ENCODE measurements at regions not wholly inside any gene's neighbourhood (a gene's known extent, or its start where the extent isn't known, plus 50 kb on each side); places are given as distances from the start of the nearest gene placed in this dataset.
"Not testable (repeated sequence)": the region's sequence is repeated elsewhere in the genome, so short reads cannot be mapped to it uniquely, and the experiment has no call there.

GRCh38 chr22:49470741-49471503, 356.8 kb downstream of the BRD1 start:
- no peak for DNase-seq

GRCh38 chr22:49469896-49470740, 357.6 kb downstream of the BRD1 start:
- DNase-seq = no peak

- DNase-seq = no peak
Observed at GRCh38 chr22:49468487-49469198, 359.0 kb downstream of the BRD1 start.

GRCh38 chr22:49466878-49467595, 360.6 kb downstream of the BRD1 start:
- no peak for DNase-seq

- DNase-seq = no peak
Observed at GRCh38 chr22:49464037-49464436, 363.6 kb downstream of the BRD1 start.

GRCh38 chr22:49462795-49463194, 364.9 kb downstream of the BRD1 start:
- no peak for DNase-seq

- no peak for DNase-seq
Observed at GRCh38 chr22:49462291-49462690, 365.4 kb downstream of the BRD1 start.

GRCh38 chr22:49461674-49462073, 366.0 kb downstream of the BRD1 start:
- no peak for DNase-seq

- DNase-seq = no peak
Observed at GRCh38 chr22:49460592-49461281, 366.9 kb downstream of the BRD1 start.

GRCh38 chr22:49460091-49460490, 367.6 kb downstream of the BRD1 start:
- no peak for DNase-seq

- DNase-seq = no peak
Observed at GRCh38 chr22:49458708-49459099, 369.0 kb downstream of the BRD1 start.

GRCh38 chr22:49457946-49458707, 369.5 kb downstream of the BRD1 start:
- DNase-seq = no peak

GRCh38 chr22:49457146-49457545, 370.5 kb downstream of the BRD1 start:
- no peak for DNase-seq

GRCh38 chr22:49455595-49455994, 372.1 kb downstream of the BRD1 start:
- no peak for DNase-seq

GRCh38 chr22:49454726-49455125, 372.9 kb downstream of the BRD1 start:
- no peak for DNase-seq

- no peak for DNase-seq
Observed at GRCh38 chr22:49453771-49454170, 373.9 kb downstream of the BRD1 start.

GRCh38 chr22:49453019-49453418, 374.7 kb downstream of the BRD1 start:
- not testable (repeated sequence) for DNase-seq

- DNase-seq = no peak
Observed at GRCh38 chr22:49452362-49452946, 375.2 kb downstream of the BRD1 start.

- no peak for DNase-seq
Observed at GRCh38 chr22:49451070-49451840, 376.4 kb downstream of the BRD1 start.

GRCh38 chr22:49450498-49450897, 377.2 kb downstream of the BRD1 start:
- DNase-seq = no peak
